Parathyroid adenoma (tissue), 2 donors: ENCODE measurements at regions not wholly inside any gene's neighbourhood (a gene's known extent, or its start where the extent isn't known, plus 50 kb on each side); places are given as distances from the start of the nearest gene placed in this dataset.

Experiments
- H2AFZ ChIP-seq: fragments of 300-600 bp; sonication (generic); one replicate; pipeline ENCODE4 v1.7.0; 2017; ENCODE audit warnings: antibody characterized with exemption, mild to moderate bottlenecking
- H3K27ac ChIP-seq: fragments of 300-600 bp; sonication (generic); one replicate; pipeline ENCODE4 v1.7.0; 2017
- H3K27me3 ChIP-seq: fragments of 300-600 bp; sonication (generic); one replicate; pipeline ENCODE4 v1.7.0; 2017; ENCODE audit warnings: low read length; ENCODE audit not compliant: control insufficient read depth, insufficient read depth
- H3K36me3 ChIP-seq: fragments of 300-600 bp; sonication (generic); one replicate; pipeline ENCODE4 v1.7.0; 2017; ENCODE audit warnings: low read length; ENCODE audit not compliant: control insufficient read depth, insufficient read depth
- H3K4me1 ChIP-seq: fragments of 300-600 bp; sonication (generic); one replicate; pipeline ENCODE4 v1.7.0; 2017; ENCODE audit warnings: control low read depth
- H3K4me2 ChIP-seq: fragments of 300-600 bp; sonication (generic); one replicate; pipeline ENCODE4 v1.7.0; 2017; ENCODE audit warnings: low read length
- H3K4me3 ChIP-seq: fragments of 300-600 bp; sonication (generic); one replicate; pipeline ENCODE4 v1.7.0; 2017; ENCODE audit warnings: low read depth, low read length
- H3K79me2 ChIP-seq: fragments of 300-600 bp; sonication (generic); one replicate; pipeline ENCODE4 v1.7.0; 2017; ENCODE audit warnings: control low read depth
- H3K9ac ChIP-seq: fragments of 300-600 bp; sonication (generic); one replicate; pipeline ENCODE4 v1.7.0; 2017; ENCODE audit warnings: mild to moderate bottlenecking
- H3K9me3 ChIP-seq: fragments of 300-600 bp; sonication (generic); one replicate; pipeline ENCODE4 v1.7.0; 2017; ENCODE audit warnings: low read length; ENCODE audit not compliant: control insufficient read depth
- CTCF ChIP-seq: fragments of 300-600 bp; sonication (generic); IDR thresholded peaks from one replicate; pipeline ENCODE4 v1.7.0; 2017; ENCODE audit warnings: antibody characterized with exemption, mild to moderate bottlenecking
- donor health status: primary hyperparathyroidism.

DNA sequence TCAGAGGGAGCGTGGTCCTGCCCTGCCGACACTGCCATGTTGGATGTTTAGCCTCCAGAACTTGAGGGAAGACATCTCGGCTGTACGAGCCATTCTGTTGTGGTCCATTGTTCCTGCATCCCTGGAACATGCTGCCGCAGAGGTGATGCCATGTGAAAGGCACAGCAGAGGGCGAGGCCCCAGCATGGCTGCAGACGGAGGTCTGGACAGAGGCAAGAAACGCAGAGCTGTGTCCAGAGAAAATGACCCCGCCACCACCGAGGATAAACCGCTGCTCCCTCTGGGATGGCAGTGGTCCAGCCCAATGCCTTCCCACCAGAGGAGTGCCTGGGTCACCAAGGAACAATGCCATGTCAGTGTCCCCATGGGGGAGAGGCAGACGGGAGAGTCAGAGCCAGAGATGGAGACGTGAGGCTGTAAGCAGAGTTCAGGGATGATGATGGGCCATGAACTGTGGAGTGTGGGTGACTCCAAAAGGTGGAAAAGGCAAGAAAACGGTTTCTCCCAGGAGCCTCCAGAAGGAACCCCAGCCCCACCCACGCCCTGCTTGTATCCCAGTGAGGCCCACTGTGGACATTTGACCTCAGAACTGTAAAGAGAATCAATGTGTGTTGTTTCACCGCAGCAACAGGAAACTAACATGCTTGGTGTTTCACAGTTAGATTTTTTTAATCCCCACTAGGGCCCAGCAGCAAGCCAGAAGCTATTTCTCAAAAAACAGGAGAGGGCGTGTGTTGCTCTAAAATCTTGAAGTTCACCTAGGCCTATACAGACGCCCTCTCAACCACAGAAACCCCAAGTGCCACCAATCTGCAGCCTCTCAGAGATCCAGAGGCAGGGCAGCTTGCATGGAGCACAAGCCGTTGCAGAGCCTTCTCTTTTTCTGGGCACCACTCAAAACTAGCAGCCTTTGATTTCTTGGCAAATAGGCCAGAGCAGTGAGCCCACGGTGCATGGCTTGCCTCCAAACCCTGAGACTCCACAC, 1422.9 kb downstream of the TBC1D22A start:
- Histone ChIP-seq H3K36me3 (no peaks in the 10 kb centered on the region), H2AFZ (no peak overlapping the region), H3K9ac (no peak overlapping the region), H3K9me3 (no peaks in the 10 kb centered on the region), H3K4me2 (no peak overlapping the region), H3K79me2 (no peaks in the 10 kb centered on the region), H3K27me3 (no peaks in the 10 kb centered on the region), H3K4me1 (no peaks in the 10 kb centered on the region), H3K27ac (no peak overlapping the region), H3K4me3 (no peak overlapping the region)
- TF ChIP-seq CTCF = no peak

GRCh38 chr22:48182846-48183805, 1420.7 kb downstream of the TBC1D22A start:
- H3K27me3 ChIP-seq = no peaks in the 10 kb centered on the region
- H3K9ac ChIP-seq = no peak overlapping the region
- no peaks in the 10 kb centered on the region for H3K4me1 ChIP-seq
- H3K4me2 ChIP-seq = no peak overlapping the region
- H3K4me3 ChIP-seq = no peak overlapping the region
- H3K36me3 ChIP-seq = no peaks in the 10 kb centered on the region
- H3K9me3 ChIP-seq = no peaks in the 10 kb centered on the region
- no peak for TF ChIP-seq CTCF
- H3K79me2 ChIP-seq = no peaks in the 10 kb centered on the region
- no peak overlapping the region for H2AFZ ChIP-seq
- H3K27ac ChIP-seq = no peak overlapping the region

DNA sequence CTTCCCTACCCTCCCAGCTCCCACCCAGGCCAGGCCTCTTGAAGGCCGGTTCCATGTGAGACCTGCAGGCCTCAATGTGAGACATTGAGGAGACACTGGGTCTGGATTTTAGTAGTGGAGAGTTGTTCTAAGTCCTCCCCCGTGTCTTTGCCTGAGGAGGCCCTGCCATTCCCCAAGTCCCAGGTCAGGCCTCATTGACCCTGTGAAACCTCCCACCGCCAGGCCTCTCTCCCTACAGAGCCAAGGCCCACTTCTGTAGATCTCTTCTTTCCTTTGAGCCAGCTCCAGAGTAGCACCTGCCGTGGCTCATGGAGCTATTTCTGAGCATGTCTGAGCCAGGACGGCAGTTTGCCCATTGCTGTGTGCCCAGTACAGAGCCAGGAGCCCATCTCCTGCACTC, 1419.6 kb downstream of the TBC1D22A start:
- no peak overlapping the region for H3K4me3 ChIP-seq
- no peak overlapping the region for H2AFZ ChIP-seq
- TF ChIP-seq CTCF = no peak

DNA sequence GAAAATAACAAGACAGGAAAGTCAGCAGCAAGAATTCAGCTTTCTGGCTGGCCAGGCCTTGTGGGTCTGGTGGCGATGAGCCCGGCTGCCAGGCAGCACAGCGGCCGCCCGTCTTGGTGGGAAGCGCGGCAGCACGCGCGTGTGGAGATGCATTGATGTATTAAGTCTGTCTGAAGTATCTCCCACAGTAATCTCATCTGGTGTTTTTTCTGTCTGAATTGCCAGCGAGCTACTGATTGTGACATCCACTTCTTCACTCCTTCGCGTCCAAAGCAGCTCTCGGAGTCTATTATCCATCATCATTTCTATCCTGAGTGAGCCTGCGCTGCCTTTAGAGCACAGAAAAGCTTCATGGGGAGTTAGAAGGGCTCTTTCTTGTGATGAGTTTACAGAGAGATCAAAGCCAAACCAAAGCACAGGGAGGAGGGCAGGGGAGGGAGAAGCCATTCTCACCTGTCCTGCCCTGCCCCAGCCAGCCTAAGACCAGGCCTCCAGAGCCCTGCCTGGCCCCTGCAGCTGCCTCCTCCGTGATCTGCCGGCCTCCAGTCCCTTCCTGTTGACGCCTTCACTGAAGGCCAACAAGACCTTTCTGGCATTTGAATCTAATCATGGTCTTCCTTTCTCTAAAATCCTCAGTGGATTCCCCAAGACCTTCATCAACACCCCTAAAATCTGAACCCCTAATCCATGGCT, 1419.0 kb downstream of the TBC1D22A start:
- Histone ChIP-seq H2AFZ (no peak overlapping the region), H3K27me3 (no peaks in the 10 kb centered on the region), H3K9ac (no peak overlapping the region), H3K27ac (no peak overlapping the region), H3K9me3 (no peaks in the 10 kb centered on the region), H3K36me3 (no peaks in the 10 kb centered on the region), H3K4me2 (no peak overlapping the region), H3K4me3 (no peak overlapping the region), H3K4me1 (no peaks in the 10 kb centered on the region), H3K79me2 (no peaks in the 10 kb centered on the region)
- TF ChIP-seq CTCF = no peak

More for the DNA sequence above, 1419.6 kb downstream of the TBC1D22A start:
- Histone ChIP-seq H3K9me3 (no peaks in the 10 kb centered on the region), H3K4me1 (no peaks in the 10 kb centered on the region), H3K27ac (no peak overlapping the region), H3K27me3 (no peaks in the 10 kb centered on the region), H3K36me3 (no peaks in the 10 kb centered on the region), H3K79me2 (no peaks in the 10 kb centered on the region), H3K4me2 (no peak overlapping the region), H3K9ac (no peak overlapping the region)
